OCI-LY7 (cell line): ENCODE measurements at regions not wholly inside any gene's neighbourhood (a gene's known extent, or its start where the extent isn't known, plus 50 kb on each side); places are given as distances from the start of the nearest gene placed in this dataset.

Experiments
- BruUV-seq: library from RNA; stranded (reverse); fragments of 400-500 nt; replicated peaks from 2 replicates; lab custom pipeline; 2021; lab: Mats Ljungman, UMichigan
- CTCF ChIA-PET: fragments of 300-600 bp; sonication (Branson Sonifier 250); formaldehyde crosslinking; loops from one replicate; lab custom pipeline; 2022; ENCODE audit warnings: antibody characterized with exemption; ENCODE audit not compliant: unreplicated experiment; lab: Charles Lee
- POLR2A ChIA-PET: fragments of 300-600 bp; sonication (Branson Sonifier 250); formaldehyde crosslinking; loops from one replicate; lab custom pipeline; 2022; ENCODE audit warnings: antibody characterized with exemption; lab: Charles Lee
- DNase-seq: peaks from one replicate; pipeline ENCODE4 v3.0.0-alpha.2; 2015; ENCODE audit warnings: low spot score
- H2AFZ ChIP-seq: fragments of 200-600 bp; sonication (generic), shearing (Covaris generic); 2 replicates; pipeline ENCODE4 v1.6.1; 2014; ENCODE audit warnings: mild to moderate bottlenecking, antibody characterized with exemption, low read length, moderate library complexity
- H3K27ac ChIP-seq: fragments of 200-600 bp; sonication (generic); 2 replicates; pipeline ENCODE4 v1.5.1; 2014; ENCODE audit warnings: mixed run types, low read depth, mild to moderate bottlenecking, moderate library complexity, low read length, inconsistent platforms; ENCODE audit not compliant: poor library complexity, severe bottlenecking
- H3K36me3 ChIP-seq: fragments of 200-600 bp; sonication (generic); 2 replicates; pipeline ENCODE4 v1.6.1; 2014; ENCODE audit warnings: mild to moderate bottlenecking, antibody characterized with exemption, low read length, moderate library complexity, mixed read lengths; ENCODE audit not compliant: insufficient read depth
- H3K4me1 ChIP-seq: fragments of 200-600 bp; sonication (generic); 2 replicates; pipeline ENCODE4 v1.5.1; 2014; ENCODE audit warnings: mild to moderate bottlenecking, low read length; ENCODE audit not compliant: insufficient read depth, poor library complexity, severe bottlenecking
- H3K4me2 ChIP-seq: fragments of 200-600 bp; sonication (generic); 2 replicates; pipeline ENCODE4 v1.6.1; 2014; ENCODE audit warnings: mild to moderate bottlenecking, low read length
- H3K4me3 ChIP-seq: fragments of 200-600 bp; sonication (generic); 2 replicates; pipeline ENCODE4 v1.5.1; 2014; ENCODE audit warnings: mild to moderate bottlenecking, low read depth, low read length; ENCODE audit not compliant: poor library complexity, severe bottlenecking
- H3K79me2 ChIP-seq: fragments of 200-600 bp; sonication (generic); 2 replicates; pipeline ENCODE4 v1.6.1; 2016; ENCODE audit warnings: low read depth, mild to moderate bottlenecking, low read length, moderate library complexity, mixed read lengths; ENCODE audit not compliant: insufficient read depth
- H3K9me2 ChIP-seq: fragments of 200-600 bp; sonication (generic); 2 replicates; pipeline ENCODE4 v1.6.1; 2016; ENCODE audit warnings: mild to moderate bottlenecking, low read length, mixed read lengths; ENCODE audit not compliant: insufficient read depth
- H3K9me3 ChIP-seq: fragments of 200-600 bp; sonication (generic); 2 replicates; pipeline ENCODE4 v1.6.1; 2014; ENCODE audit warnings: mild to moderate bottlenecking, mixed run types, low read length, mixed read lengths
- H4K20me1 ChIP-seq: fragments of 200-600 bp; sonication (generic); 2 replicates; pipeline ENCODE4 v1.6.1; 2014; ENCODE audit warnings: mild to moderate bottlenecking, antibody characterized with exemption, low read length, moderate library complexity, mixed read lengths; ENCODE audit not compliant: insufficient read depth
- CTCF ChIP-seq: fragments of 200-600 bp; sonication (generic); conservative IDR thresholded peaks from 2 replicates; pipeline ENCODE4 v1.5.1; 2014; ENCODE audit warnings: mild to moderate bottlenecking, antibody characterized with exemption, low read length, moderate library complexity, mixed read lengths
- EZH2phosphoT487 ChIP-seq: fragments of 200-600 bp; sonication (generic); IDR thresholded peaks from 2 replicates; pipeline ENCODE4 v1.6.1; 2018; ENCODE audit warnings: low read depth, borderline replicate concordance, mild to moderate bottlenecking, mixed run types, antibody characterized with exemption, low read length, moderate library complexity, mixed read lengths
- intact Hi-C: fragments of 100-400 bp; cut with micrococcal nuclease; formaldehyde crosslinking; loops from one replicate; pipeline ENCODE4 v1.10.0; 2022; ENCODE audit not compliant: unreplicated experiment

- Histone ChIP-seq H3K9me2 (no peaks in the 10 kb centered on the region), H3K9me3 (no peaks in the 10 kb centered on the region), H3K4me2 (no peak overlapping the region), H2AFZ (no peak overlapping the region), H3K27ac (no peak overlapping the region), H3K79me2 (no peaks in the 10 kb centered on the region), H4K20me1 (no peaks in the 10 kb centered on the region), H3K4me3 (no peak overlapping the region), H3K4me1 (no peaks in the 10 kb centered on the region), H3K36me3 (no peaks in the 10 kb centered on the region)
- no TSS peak for BruUV-seq
- POLR2A ChIA-PET, result interaction anchor here (1.2 kb wide), 1 partner anchor 19 kb away, joined by 4 read pairs; no protein-coding TSS in a partner anchor
- CTCF ChIA-PET, result interaction anchor here (0.6 kb wide), 1 partner anchor 635 kb away, joined by 5 read pairs; no protein-coding TSS in a partner anchor
- no peak for DNase-seq
- TF ChIP-seq EZH2phosphoT487, result no peak
- TF ChIP-seq CTCF, result no peak
- intact Hi-C loops, result no loop called here
Measured at GRCh38 chr2:11009891-11010290, 98.2 kb downstream of the KCNF1 start.

DNA sequence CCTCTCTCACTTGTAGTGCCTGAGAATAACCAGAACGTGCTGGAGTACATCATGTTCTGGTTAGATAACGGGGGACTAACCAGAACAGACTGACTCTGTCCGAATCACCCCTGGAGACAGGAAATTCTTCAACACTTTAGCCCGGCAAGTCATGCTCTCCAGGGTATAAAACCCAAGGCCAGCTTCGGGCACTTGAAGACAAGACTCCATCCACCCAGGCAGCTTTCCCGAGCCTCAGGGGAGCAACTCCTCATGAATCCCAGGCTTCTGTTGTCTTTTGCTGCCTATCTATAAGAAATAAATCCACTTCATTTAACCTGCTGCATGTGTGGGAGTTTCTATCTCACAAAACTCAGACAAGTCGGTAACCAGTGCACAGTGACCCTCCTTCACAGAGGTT, 99.6 kb downstream of the KCNF1 start:
- Histone ChIP-seq H3K4me1 (no peaks in the 10 kb centered on the region), H3K79me2 (no peaks in the 10 kb centered on the region), H3K9me3 (no peaks in the 10 kb centered on the region), H3K36me3 (no peaks in the 10 kb centered on the region), H3K27ac (no peak overlapping the region), H4K20me1 (no peaks in the 10 kb centered on the region), H3K9me2 (no peaks in the 10 kb centered on the region), H3K4me2 (no peak overlapping the region), H2AFZ (no peak overlapping the region), H3K4me3 (no peak overlapping the region)
- no peak for TF ChIP-seq EZH2phosphoT487
- TF ChIP-seq CTCF, result no peak
- intact Hi-C loops, result no loop called here
- ChIA-PET CTCF (no interaction called here), POLR2A (no interaction called here)
- DNase-seq, result no peak
- BruUV-seq, result no TSS peak

DNA sequence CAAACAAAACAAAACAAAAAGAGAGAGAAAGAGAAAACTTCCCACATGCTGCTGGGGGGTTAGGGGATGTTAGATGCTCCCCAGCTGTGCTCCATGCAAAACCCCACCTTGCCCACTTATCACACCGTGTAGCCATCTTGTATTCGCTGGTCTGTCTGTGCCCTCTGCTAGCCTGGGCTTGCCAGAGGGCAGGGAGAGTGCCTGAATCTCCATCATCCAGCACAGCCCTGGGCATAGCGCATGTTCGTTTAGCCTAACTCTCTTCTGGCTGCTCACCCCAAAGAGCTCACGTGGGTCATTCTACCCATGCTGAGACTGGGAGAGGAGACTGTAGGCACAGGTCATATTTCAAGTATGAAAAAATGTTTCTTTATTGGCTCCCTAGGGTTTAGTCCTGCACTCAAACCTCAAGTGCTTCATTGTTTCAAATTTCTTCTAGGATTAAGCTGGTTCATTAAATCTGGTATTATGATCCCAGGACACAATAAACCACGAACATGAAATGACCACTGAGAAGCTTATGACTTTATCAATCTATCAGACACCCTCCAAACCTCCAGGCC, 100.5 kb downstream of the KCNF1 start:
- Histone ChIP-seq H2AFZ (no peak overlapping the region), H3K79me2 (no peaks in the 10 kb centered on the region), H3K9me2 (no peaks in the 10 kb centered on the region), H4K20me1 (no peaks in the 10 kb centered on the region), H3K36me3 (no peaks in the 10 kb centered on the region), H3K4me2 (no peak overlapping the region), H3K9me3 (no peaks in the 10 kb centered on the region), H3K27ac (no peak overlapping the region), H3K4me3 (no peak overlapping the region), H3K4me1 (no peaks in the 10 kb centered on the region)
- TF ChIP-seq CTCF (no peak), EZH2phosphoT487 (no peak)
- intact Hi-C loops, result no loop called here
- DNase-seq, result no peak
- POLR2A ChIA-PET, result interaction anchor here (0.7 kb wide), 1 partner anchor 32 kb away, joined by 3 read pairs; no protein-coding TSS in a partner anchor
- CTCF ChIA-PET, result no interaction called here
- no TSS peak for BruUV-seq
